HG02840 (cell line): ENCODE measurements at regions not wholly inside any gene's neighbourhood (a gene's known extent, or its start where the extent isn't known, plus 50 kb on each side); places are given as distances from the start of the nearest gene placed in this dataset.

Source experiments
- ATAC-seq: cut with Tn5 transposase; IDR thresholded peaks from one replicate; pipeline ENCODE4 v1.9.1; 2021; ENCODE audit warnings: mild to moderate bottlenecking, moderate library complexity, moderate number of reproducible peaks; ENCODE audit not compliant: unreplicated experiment, low FRiP score

DNA sequence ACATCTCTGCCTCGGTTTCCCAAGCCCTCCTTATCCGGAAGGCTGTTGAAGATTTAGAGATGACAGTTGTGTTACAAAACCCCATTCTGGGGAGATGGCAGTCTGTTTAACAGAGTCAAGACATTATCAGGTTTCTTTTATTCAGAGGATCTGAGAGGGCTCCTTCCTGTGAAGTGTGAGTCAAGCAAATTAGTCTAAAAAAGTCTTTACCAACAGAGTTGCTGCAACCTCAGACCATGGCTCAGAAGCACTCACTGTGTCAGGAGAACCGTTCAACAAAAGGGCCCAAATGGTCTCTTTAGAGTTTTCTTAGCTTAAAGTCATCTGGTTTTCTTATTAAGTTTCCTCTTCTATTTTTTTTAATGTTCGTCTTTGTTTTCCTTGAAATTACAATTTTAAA is 717.8 kb downstream of the EPM2A start:
- no peak for ATAC-seq

DNA sequence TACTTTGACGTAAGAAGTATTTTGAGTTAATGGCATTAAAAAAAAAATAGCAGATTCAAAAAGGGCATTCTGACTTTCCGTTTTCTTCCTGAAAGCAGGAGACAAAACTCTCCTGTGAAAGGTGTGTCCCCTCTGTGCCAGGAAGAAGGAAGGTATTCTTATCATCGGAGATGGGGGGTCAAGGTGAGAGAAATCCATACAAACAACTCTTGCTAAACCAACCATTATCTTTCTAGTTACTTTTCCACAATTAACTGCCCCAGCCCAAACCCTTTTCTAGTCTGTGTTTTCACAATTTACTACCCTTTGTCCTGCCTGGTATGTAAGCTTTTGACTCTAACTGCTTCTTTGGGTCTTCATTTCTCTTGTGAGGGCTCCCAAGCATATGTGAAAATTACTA is 717.3 kb downstream of the EPM2A start:
- ATAC-seq, result no peak

DNA sequence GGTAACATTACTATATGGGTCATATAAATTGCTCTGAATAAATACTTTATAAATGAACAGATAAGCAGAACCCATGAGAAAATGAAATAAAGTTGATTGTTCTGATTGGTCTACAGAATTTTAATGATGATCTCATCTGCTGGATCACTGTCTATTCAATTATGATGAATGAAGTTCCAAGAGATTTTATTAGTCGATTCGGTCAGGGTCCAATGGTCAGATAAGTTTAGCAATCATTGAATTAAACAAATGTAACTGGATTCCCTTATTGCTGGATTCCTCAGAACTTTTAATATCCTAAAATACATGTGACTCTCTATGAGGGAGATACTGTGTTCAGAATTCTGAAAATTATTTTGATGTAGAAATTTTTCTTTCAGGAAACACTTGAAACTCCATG is 715.2 kb downstream of the EPM2A start:
- no peak for ATAC-seq

DNA sequence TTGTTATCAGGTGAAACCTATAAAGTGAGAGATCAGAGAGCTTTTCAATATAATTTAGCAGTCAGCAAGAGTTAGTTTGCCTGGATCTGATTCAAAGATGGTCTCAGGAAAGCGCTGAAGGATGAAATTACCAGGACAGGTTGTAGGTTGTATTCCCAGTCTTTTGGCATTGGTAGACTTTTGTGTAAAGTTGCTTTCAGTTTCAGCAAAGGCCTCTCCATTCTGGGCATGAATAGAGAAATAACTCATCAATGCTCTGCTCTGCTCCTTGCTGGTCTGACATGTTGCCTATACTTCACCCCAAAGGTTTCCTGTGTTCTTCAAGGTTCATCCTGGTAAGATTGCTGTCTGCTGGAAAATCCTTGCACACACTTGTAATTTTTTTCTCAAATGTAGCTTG is 714.8 kb downstream of the EPM2A start:
- no peak for ATAC-seq

DNA sequence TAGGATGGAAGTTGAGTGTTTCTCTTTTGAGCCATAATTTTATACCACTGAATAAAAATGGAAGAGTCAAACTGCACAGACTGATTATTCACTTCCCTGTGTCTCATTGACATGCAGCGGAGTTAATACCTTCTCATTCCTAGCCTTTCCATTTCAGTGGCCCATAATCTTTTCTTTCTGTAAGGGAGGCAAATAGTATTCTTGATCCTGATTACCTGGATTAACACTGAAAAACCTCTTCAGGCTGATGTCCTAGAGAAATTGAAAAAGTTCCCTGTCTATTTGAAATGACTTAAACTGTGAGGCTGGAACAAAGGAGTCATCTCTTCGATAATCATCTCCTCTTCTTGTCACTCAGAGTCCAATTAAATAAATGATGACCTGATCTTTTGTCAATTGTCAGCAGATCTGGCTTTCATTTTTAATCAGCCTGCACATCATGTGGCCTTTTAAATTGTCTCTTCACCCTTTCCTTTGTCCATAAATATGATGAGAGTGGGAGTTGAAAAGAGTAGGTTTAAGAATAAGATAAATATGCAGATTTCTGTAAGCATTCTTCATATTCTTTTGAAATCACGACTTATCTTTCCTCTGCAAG is 713.0 kb downstream of the EPM2A start:
- no peak for ATAC-seq

DNA sequence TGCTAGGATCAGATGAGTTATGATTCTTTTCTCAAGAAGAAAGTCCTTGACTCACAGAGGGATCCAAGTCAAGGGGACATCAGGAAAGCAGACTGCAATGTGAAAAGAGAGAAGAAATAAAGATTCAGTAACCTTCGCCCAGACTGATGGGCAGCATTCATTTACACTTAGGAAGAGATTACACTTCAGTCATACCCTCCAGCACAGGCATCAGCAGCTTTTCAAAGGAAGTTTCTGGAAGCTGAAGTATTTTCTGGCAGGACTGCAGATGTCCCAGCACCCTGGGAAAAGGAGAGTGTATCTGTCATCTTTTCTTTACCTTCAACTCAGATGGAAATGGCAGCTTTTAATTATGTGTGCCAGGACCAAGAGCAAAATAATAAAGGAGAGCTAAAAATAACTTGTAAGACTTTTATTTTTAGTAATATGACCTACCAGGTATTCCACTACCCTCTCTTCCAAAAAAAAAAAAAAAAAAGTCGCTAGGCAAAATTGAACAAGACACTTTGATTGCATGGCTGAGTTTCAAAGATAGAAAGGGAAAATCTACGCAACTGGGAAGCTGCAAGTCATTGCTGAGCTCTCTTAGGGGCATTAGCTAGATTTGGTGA is 712.1 kb downstream of the EPM2A start:
- no peak for ATAC-seq

DNA sequence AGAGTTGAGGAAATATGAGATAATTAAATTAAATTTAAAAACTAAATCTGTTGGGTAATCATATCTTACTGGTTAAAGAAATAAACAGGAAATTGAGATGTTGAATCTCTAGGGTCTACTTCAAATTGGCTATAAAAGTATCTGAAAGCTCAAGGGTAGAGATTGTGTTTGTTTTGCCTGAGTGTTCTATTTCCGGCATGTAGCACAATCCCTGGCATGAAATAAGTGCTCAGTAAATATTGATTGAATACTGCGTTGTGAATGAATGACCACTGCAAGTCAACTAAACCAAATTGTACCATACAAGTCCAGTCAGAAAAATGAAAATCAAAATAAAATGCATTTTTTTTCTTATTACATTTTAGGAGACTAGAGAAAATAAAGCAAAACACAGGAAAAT is 709.8 kb downstream of the EPM2A start:
- no peak for ATAC-seq

DNA sequence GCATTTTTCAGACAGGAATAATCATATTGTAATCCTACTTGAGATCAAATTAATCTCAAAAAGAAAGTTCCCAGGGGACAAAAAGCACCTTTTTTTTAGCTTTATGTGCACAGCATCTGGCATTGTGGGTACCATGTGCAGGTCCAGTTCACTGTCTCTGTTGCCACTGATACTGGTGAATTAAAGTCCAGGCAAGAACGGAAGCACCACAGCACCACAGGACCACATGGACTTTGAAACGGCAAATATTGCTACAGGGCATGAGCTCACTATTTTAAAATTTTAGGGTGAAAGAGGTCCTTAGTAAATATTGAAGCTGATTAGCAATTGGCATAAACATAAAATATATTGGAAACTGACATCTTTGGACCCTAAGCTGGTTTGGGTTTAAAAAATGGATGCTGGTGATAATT is 709.0 kb downstream of the EPM2A start:
- no peak for ATAC-seq

DNA sequence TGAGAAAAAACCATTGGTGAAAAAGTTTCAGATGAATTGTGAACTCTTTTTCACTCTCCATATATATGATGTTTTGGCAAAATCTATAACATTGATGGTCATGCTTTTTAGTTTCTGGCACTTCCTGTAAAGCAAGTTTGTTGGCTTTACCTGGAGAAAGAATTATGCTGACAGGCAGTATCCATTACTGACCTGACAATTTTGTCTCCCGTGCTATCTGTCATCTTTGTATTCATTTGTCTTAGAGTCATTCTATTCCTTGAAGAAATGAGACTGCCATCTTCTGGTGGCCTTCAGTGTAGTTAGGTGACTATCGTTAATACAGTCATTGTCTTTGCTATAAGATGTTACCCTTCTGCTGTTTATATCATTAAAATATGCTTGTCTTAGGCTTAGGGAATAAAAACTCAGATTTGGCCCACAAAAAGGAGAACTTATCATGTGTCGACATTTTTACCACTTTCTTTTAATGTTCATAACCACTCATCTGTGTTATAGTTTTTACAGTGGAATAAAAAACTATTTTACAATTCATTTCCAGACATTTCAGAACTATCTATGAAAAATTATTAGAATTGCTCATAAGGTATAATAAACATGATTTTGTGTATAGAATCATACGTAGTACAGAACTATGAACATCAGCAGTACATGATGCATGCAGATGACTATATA is 707.0 kb downstream of the EPM2A start:
- ATAC-seq, result peak; percentile 56

DNA sequence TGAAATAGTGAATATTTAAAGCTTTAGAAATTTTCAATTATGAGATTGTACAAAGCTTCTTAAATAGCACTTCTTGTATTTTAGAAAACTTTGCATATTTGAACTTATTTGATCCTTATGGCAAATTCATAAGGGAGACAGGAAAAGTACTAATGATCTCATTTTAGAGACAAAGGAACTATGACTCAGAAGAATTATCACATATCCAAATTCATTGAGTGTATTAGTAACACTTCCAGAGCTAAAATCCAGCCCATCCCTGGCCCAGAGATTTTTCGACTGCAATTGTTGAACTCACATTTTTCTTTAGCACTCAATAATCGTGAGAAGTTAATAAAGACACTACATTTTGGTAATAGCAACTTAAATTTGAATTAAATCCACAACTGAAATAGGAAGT is 704.3 kb downstream of the EPM2A start:
- no peak for ATAC-seq

DNA sequence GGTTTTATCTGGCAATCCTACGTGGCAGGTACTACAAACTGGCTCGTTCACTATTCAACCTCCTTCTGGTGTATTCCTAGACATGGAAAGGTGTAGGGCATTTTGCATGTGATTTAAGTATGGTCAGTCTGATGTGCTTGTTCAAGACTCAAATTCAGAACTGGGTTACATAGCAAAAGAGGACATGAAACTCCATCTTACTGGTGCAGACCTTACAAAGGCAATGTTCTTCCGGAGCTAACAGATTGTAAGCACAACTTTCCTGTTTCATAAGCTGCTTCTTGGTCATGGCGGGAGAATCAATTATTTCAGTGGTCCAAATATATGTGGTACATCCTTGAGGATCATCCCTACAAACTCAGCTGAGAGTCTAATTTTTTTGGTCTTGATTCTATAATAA is 703.4 kb downstream of the EPM2A start:
- ATAC-seq, result no peak

DNA sequence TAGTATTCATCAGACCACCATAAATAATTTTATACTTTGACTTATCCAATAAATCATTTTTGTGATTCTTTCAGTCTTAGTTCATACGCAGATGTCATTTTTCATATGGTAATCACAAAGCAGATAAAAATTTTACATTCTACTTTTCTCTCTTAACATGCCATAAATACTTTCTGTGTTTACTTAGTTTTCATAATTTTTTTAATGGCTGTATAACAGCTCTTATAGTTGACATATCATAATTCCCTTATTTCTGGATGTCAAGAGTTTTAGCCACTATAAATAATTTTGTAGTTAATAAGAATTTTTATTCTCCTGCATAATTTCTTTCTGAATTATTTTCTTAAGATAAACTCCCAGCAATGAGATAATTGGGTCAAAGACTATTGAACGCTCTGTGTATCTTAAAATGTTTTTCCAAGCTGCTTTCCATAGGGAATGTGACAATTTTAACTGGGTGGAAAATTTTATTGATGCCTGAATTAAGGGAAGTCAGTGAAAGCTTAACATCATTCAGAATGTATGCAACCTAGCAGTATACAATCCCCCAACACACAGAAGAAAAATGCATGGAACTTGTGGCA is 702.7 kb downstream of the EPM2A start:
- ATAC-seq, result no peak

DNA sequence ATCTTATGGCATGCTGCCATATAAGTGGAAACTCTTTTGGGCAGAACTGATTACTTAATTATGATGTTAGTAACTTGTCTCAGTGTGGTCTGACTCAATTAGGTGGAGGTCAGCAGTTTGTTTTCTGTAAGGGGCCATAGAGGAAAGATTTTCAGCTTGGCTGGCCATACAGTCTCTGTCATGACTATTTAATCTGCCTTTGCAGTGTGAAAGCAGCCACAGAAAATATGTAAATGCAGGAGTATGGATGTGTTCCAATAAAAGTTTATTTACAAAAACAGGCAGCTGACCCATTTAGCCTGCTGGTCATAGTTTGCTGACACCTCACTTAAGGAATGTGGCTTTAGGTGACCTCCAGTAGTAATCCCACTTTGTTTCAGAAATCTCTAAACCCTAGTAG is 700.7 kb downstream of the EPM2A start:
- ATAC-seq, result no peak

DNA sequence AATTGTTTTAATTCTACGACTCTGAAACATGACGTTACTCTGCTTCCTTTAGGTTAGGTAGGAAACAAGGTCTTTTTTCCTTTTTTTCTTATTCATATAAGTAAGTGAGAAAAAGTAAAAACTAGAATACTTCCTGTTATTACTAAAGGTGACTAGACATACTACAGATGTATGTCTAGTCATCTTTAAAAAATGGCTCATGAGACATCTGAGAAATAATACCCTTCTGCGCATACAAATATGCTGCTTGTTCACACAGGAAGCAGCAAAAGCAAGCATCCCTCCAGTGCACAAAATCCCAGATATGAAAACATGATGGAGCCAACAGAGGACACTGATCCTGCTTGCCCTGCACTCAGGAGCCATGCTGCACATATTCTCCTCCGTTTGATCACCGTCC is 699.1 kb downstream of the EPM2A start:
- ATAC-seq, result no peak

DNA sequence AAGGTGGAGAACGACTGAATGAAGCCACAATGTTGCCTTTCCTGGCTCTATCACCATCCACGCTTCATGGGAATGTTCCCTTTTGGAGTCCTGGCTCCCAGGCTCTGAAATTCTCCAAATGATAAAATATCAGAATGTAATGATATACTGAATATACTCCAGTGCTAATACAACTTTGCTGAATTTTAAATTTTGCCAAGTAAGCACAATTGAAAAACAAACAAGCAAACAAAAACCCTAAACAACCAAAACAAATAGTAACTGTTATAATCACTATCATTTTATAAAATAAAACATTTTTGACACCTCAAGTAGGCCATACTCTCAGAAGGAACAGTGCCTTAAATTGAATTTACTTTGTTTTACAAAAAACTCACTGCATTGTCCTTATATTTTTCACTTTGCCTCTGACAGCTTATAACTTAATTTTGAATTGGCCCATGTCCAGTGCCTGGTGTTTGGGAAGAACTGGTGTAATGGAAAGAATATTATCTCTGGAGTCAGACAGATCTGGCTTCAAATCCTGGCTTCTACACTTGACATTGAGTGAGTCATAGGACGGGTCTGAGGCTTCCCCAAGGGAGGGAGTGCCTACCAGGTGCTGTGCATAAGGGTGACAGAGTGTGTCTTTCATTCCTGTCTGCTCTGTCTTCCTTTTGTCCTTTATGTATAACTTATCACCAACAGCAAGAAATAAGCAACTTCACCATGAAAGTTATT is 698.3 kb downstream of the EPM2A start:
- no peak for ATAC-seq

DNA sequence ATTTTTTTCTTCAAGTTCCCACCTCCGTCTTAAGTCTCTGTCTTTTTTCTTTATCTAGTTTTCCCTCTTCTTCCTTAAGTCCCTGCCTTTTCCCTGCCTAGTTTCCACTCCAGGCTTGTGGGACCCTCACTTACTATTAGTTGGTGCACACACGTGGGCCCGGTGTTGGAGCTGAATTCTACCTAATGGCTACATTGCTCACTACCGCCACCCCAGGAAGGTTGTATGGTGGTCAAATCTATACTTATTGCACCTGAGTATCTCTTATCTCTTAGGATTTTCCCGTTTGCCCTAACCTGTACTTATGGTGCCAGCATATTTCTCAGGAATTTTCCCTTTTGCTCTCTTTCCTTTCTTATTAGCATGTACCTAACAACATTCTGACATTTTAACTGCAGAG is 692.8 kb downstream of the EPM2A start:
- ATAC-seq, result no peak

DNA sequence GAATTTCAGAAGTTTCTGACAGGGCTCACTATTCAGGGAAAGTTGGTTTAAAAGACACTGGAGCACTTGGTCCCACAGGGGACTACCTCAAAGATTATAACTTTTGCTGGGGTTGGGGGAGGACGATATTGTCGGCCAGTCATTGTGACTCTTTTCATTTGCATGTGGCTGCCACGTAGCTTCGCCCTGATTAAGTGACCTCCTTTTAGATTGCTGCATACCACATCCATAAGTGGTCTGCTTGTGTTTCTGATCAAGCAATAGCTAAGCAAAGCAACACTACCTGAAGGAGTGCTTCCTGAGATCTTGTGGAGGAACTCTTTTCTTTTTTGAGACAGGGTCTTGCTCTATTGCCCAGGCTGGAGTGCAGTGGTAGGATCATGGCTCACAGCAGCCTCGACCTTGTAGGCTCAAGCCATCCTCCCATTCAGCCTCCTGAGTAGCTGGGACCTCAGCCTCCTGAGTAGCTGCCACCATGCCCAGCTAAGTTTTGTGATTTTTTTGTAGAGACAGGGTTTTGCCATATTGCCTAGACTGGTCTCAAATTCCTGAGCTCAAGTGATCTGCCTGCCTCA is 691.3 kb downstream of the EPM2A start:
- no peak for ATAC-seq

DNA sequence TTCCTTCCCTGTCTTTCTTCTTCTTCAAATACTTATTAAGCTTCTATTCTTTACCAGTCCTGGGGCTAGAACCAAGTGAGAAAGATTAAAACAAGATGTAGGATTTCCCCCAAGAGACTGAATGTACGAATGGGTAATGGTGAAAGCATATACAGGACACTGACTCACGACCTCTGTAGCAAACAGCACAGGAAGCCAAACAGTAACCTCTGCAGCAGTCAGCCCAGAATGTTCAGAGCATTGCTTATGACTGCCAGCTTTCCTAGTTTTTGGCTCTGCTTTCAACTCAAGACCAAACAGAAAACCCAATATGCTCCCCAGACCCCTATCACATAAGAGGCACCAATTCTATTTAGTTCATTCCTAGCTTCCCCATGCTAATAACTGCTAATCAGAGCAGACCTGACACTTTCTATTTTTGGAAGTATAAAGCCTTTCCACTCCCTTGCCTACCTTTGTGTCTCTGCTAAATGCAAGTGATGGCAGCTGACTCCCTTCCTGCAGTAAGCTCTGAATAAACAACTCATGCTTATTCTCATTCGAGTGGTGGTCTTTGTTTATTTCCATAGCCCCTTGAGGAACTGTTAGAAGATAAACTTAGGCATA is 690.6 kb downstream of the EPM2A start:
- no peak for ATAC-seq

DNA sequence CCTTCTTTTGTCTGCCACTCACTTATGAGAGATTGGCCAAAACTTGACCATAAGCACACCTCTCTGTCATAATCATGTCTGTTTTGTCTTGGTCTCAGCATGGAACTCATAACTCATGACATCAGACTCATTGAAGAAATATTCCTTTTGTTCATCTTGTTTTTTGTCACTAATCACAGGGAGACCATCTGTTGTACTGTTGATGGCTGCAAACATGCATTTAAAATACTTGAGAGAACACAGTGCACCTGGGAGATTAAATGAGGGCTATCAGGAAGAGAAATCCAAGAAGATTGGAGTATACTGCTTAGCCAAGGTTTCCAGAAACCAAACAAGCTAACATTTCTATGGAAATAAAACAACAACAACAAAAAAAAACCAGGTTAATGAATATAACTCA is 689.7 kb downstream of the EPM2A start:
- no peak for ATAC-seq

DNA sequence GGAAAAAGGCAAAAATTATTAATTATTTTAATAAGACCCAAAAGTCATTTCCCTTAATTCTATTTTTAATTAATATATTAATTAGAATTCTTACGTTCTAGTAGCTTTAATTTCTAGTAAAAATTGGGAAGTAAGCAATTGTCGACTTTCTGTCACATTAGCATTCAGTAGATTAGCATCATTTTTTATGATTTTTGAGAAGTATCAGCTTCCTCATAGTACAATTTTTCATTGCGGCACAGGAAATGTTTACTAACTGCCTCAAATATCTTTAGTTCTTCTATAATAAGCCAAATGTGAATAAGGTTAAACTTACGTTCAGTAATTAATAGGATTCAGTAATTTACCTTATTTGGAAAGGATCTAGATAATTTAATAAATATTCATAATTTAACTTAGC is 687.4 kb downstream of the EPM2A start:
- ATAC-seq, result no peak
